ENCODE measurements at regions not wholly inside any gene's neighbourhood (a gene's known extent, or its start where the extent isn't known, plus 50 kb on each side); places are given as distances from the start of the nearest gene placed in this dataset.

GRCh38 chr15:98422130-98422478 is 226.2 kb upstream of the IGF1R start:
- CTCF ChIA-PET, result interaction anchor here (0.8 to 0.9 kb wide), 2 partner anchors 110 to 792 kb away, joined by 3 read pairs; no protein-coding TSS in a partner anchor
- POLR2A ChIA-PET, result interaction anchor here (1.1 kb wide), 1 partner anchor 13 kb away, joined by 3 read pairs; no protein-coding TSS in a partner anchor
- Histone ChIP-seq H3K27ac (ENCODE audit: low read depth, low read length) (no peak overlapping the region), H3K27me3 (ENCODE audit: control insufficient read depth in 2 of 2, insufficient read depth in 2 of 2, low read length in 2 of 2) (peaks cover 0 to 5% of the 10 kb centered on the region in 2 donors), H3K4me1 (ENCODE audit: control insufficient read depth in 2 of 2, insufficient read depth in 2 of 2, low read length in 2 of 2) (peaks cover 0 to 6% of the 10 kb centered on the region in 2 donors), H3K9me3 (ENCODE audit: control insufficient read depth in 2 of 3, low read length in 3 of 3) (no peaks in the 10 kb centered on the region), H3K36me3 (ENCODE audit: control insufficient read depth in 2 of 3, insufficient read depth in 3 of 3, low read length in 3 of 3) (no peaks in the 10 kb centered on the region), H3K4me3 (ENCODE audit: low read length) (no peak overlapping the region)
- no peak for ATAC-seq
- Mint-ChIP-seq H3K4me1 (peaks cover 0 to 17% (median 6%) of the 10 kb centered on the region in 7 donors), H3K27ac (no peak overlapping the region), H3K4me3 (peak overlapping the region in 3 of 10 donors; percentile 10 to 62 (median 55)), H3K27me3 (peaks cover 44 to 79% (median 54%) of the 10 kb centered on the region in 5 donors), H3K36me3 (no peaks in the 10 kb centered on the region), H3K9me3 (peaks cover 0 to under 1% (median 0%) of the 10 kb centered on the region in 11 donors)
- no peak for DNase-seq
- intact Hi-C loops (cut with micrococcal nuclease), result no loop called here

- POLR2A ChIA-PET, result no interaction called here
- CTCF ChIA-PET, result no interaction called here
- Mint-ChIP-seq H3K4me3 (no peak overlapping the region), H3K27me3 (peaks cover 63 to 84% (median 68%) of the 10 kb centered on the region in 5 donors), H3K36me3 (peaks cover 0 to 5% (median under 1%) of the 10 kb centered on the region in 5 donors), H3K27ac (no peak overlapping the region), H3K4me1 (peaks cover 5 to 31% (median 7%) of the 10 kb centered on the region in 7 donors), H3K9me3 (peaks cover 0 to 2% (median 0%) of the 10 kb centered on the region in 11 donors)
- no peak overlapping the region for H3K27ac ChIP-seq (ENCODE audit: low read depth, low read length)
- DNase-seq, result no peak
- no peaks in the 10 kb centered on the region for H3K9me3 ChIP-seq (ENCODE audit: control insufficient read depth in 2 of 3, low read length in 3 of 3)
- no peaks in the 10 kb centered on the region for H3K36me3 ChIP-seq (ENCODE audit: control insufficient read depth in 2 of 3, insufficient read depth in 3 of 3, low read length in 3 of 3)
- H3K4me1 ChIP-seq (ENCODE audit: control insufficient read depth in 2 of 2, insufficient read depth in 2 of 2, low read length in 2 of 2), result peaks cover 0 to 6% of the 10 kb centered on the region in 2 donors
- no peak overlapping the region for H3K4me3 ChIP-seq (ENCODE audit: low read length)
- no peak for ATAC-seq
- intact Hi-C loops (cut with micrococcal nuclease), result no loop called here
- H3K27me3 ChIP-seq (ENCODE audit: control insufficient read depth in 2 of 2, insufficient read depth in 2 of 2, low read length in 2 of 2), result peaks cover 0 to 21% of the 10 kb centered on the region in 2 donors
Measured at GRCh38 chr15:98425173-98425572, 223.2 kb upstream of the IGF1R start.

- peaks cover 0 to 15% of the 10 kb centered on the region in 2 donors for H3K27me3 ChIP-seq (ENCODE audit: control insufficient read depth in 2 of 2, insufficient read depth in 2 of 2, low read length in 2 of 2)
- peak overlapping the region in 1 of 9 donors; percentile 38 for H3K27ac Mint-ChIP-seq
- H3K9me3 ChIP-seq (ENCODE audit: control insufficient read depth in 2 of 3, low read length in 3 of 3), result no peaks in the 10 kb centered on the region
- no peaks in the 10 kb centered on the region for H3K4me1 ChIP-seq (ENCODE audit: control insufficient read depth in 2 of 2, insufficient read depth in 2 of 2, low read length in 2 of 2)
- DNase-seq (no peak), ATAC-seq (no peak)
- H3K4me3 Mint-ChIP-seq, result peak overlapping the region in 6 of 10 donors; percentile 29 to 70 (median 61)
- no peak overlapping the region for H3K4me3 ChIP-seq (ENCODE audit: low read length)
- peaks cover 49 to 85% (median 71%) of the 10 kb centered on the region in 5 donors for H3K27me3 Mint-ChIP-seq
- ChIA-PET POLR2A (no interaction called here), CTCF (interaction anchor here (0.6 to 1.4 kb wide), 4 partner anchors 8 to 116 kb away, joined by 3 to 5 read pairs (median 3); no protein-coding TSS in a partner anchor)
- peaks cover 0 to 2% (median 0%) of the 10 kb centered on the region in 11 donors for H3K9me3 Mint-ChIP-seq
- intact Hi-C loops (cut with micrococcal nuclease), result no loop called here
- peaks cover 0 to 5% (median 3%) of the 10 kb centered on the region in 5 donors for H3K36me3 Mint-ChIP-seq
- no peaks in the 10 kb centered on the region for H3K36me3 ChIP-seq (ENCODE audit: control insufficient read depth in 2 of 3, insufficient read depth in 3 of 3, low read length in 3 of 3)
- H3K27ac ChIP-seq (ENCODE audit: low read depth, low read length), result no peak overlapping the region
- H3K4me1 Mint-ChIP-seq, result peaks cover 0 to 16% (median 4%) of the 10 kb centered on the region in 7 donors
Measured at GRCh38 chr15:98427321-98427720, 221.0 kb upstream of the IGF1R start.

- H3K4me3 ChIP-seq (ENCODE audit: low read length), result no peak overlapping the region
- H3K36me3 ChIP-seq (ENCODE audit: control insufficient read depth in 2 of 3, insufficient read depth in 3 of 3, low read length in 3 of 3), result no peaks in the 10 kb centered on the region
- ATAC-seq (peak; percentile 80), DNase-seq (peak in 8 of 9 donors; percentile 10 to 77 (median 50))
- H3K36me3 Mint-ChIP-seq, result peaks cover 0 to 5% (median 3%) of the 10 kb centered on the region in 5 donors
- H3K27me3 Mint-ChIP-seq, result peaks cover 38 to 77% (median 64%) of the 10 kb centered on the region in 5 donors
- peaks cover 0 to 16% (median 4%) of the 10 kb centered on the region in 7 donors for H3K4me1 Mint-ChIP-seq
- H3K9me3 ChIP-seq (ENCODE audit: control insufficient read depth in 2 of 3, low read length in 3 of 3), result no peaks in the 10 kb centered on the region
- intact Hi-C loops (cut with micrococcal nuclease), result loop anchor here (2.0 kb wide), 2 partner anchors 118 to 520 kb away; no protein-coding TSS in a partner anchor
- no peak overlapping the region for H3K27ac Mint-ChIP-seq
- POLR2A ChIA-PET, result interaction anchor here (0.5 kb wide), 1 partner anchor 768 kb away, joined by 6 read pairs; no protein-coding TSS in a partner anchor
- peaks cover 0 to 4% (median 0%) of the 10 kb centered on the region in 11 donors for H3K9me3 Mint-ChIP-seq
- peak overlapping the region; percentile 45 to 72 (median 60) for H3K4me3 Mint-ChIP-seq
- no peak overlapping the region for H3K27ac ChIP-seq (ENCODE audit: low read depth, low read length)
- no peaks in the 10 kb centered on the region for H3K4me1 ChIP-seq (ENCODE audit: control insufficient read depth in 2 of 2, insufficient read depth in 2 of 2, low read length in 2 of 2)
- CTCF ChIA-PET, result interaction anchor here (0.6 to 1.6 kb wide), 6 partner anchors 9 to 843 kb away, joined by 3 to 17 read pairs (median 3); no protein-coding TSS in a partner anchor
- peaks cover 0 to 15% of the 10 kb centered on the region in 2 donors for H3K27me3 ChIP-seq (ENCODE audit: control insufficient read depth in 2 of 2, insufficient read depth in 2 of 2, low read length in 2 of 2)
Measured at GRCh38 chr15:98428253-98428989, 219.9 kb upstream of the IGF1R start.

GRCh38 chr15:98431171-98431570 is 217.2 kb upstream of the IGF1R start:
- Histone ChIP-seq H3K27ac (ENCODE audit: low read depth, low read length) (no peak overlapping the region), H3K36me3 (ENCODE audit: control insufficient read depth in 2 of 3, insufficient read depth in 3 of 3, low read length in 3 of 3) (no peaks in the 10 kb centered on the region), H3K27me3 (ENCODE audit: control insufficient read depth in 2 of 2, insufficient read depth in 2 of 2, low read length in 2 of 2) (peaks cover 0 to 15% of the 10 kb centered on the region in 2 donors), H3K4me1 (ENCODE audit: control insufficient read depth in 2 of 2, insufficient read depth in 2 of 2, low read length in 2 of 2) (no peaks in the 10 kb centered on the region), H3K4me3 (ENCODE audit: low read length) (no peak overlapping the region), H3K9me3 (ENCODE audit: control insufficient read depth in 2 of 3, low read length in 3 of 3) (no peaks in the 10 kb centered on the region)
- ChIA-PET POLR2A (no interaction called here), CTCF (interaction anchor here (1.1 kb wide), 1 partner anchor 11 kb away, joined by 4 read pairs; no protein-coding TSS in a partner anchor)
- ATAC-seq (no peak), DNase-seq (no peak)
- peaks cover 34 to 68% (median 46%) of the 10 kb centered on the region in 5 donors for H3K27me3 Mint-ChIP-seq
- peaks cover 0 to 4% (median 0%) of the 10 kb centered on the region in 11 donors for H3K9me3 Mint-ChIP-seq
- peaks cover 0 to 5% (median 3%) of the 10 kb centered on the region in 5 donors for H3K36me3 Mint-ChIP-seq
- intact Hi-C loops (cut with micrococcal nuclease), result no loop called here
- peaks cover 0 to 16% (median 4%) of the 10 kb centered on the region in 7 donors for H3K4me1 Mint-ChIP-seq
- no peak overlapping the region for H3K4me3 Mint-ChIP-seq
- no peak overlapping the region for H3K27ac Mint-ChIP-seq

GRCh38 chr15:98433346-98433745 is 215.0 kb upstream of the IGF1R start:
- H3K27ac ChIP-seq (ENCODE audit: low read depth, low read length), result no peak overlapping the region
- no peaks in the 10 kb centered on the region for H3K9me3 ChIP-seq (ENCODE audit: control insufficient read depth in 2 of 3, low read length in 3 of 3)
- DNase-seq (no peak), ATAC-seq (no peak)
- peaks cover 0 to 8% of the 10 kb centered on the region in 2 donors for H3K27me3 ChIP-seq (ENCODE audit: control insufficient read depth in 2 of 2, insufficient read depth in 2 of 2, low read length in 2 of 2)
- Mint-ChIP-seq H3K36me3 (peaks cover 0 to 5% (median 3%) of the 10 kb centered on the region in 5 donors), H3K27me3 (peaks cover 18 to 51% (median 36%) of the 10 kb centered on the region in 5 donors), H3K27ac (no peak overlapping the region), H3K4me3 (no peak overlapping the region), H3K9me3 (peaks cover 0 to 4% (median 0%) of the 10 kb centered on the region in 11 donors), H3K4me1 (peaks cover 0 to 9% (median 3%) of the 10 kb centered on the region in 7 donors)
- H3K36me3 ChIP-seq (ENCODE audit: control insufficient read depth in 2 of 3, insufficient read depth in 3 of 3, low read length in 3 of 3), result no peaks in the 10 kb centered on the region
- intact Hi-C loops (cut with micrococcal nuclease), result no loop called here
- H3K4me1 ChIP-seq (ENCODE audit: control insufficient read depth in 2 of 2, insufficient read depth in 2 of 2, low read length in 2 of 2), result no peaks in the 10 kb centered on the region
- ChIA-PET POLR2A (no interaction called here), CTCF (no interaction called here)
- H3K4me3 ChIP-seq (ENCODE audit: low read length), result no peak overlapping the region
